Cardiac muscle cell (in vitro differentiated cells and primary cell): ENCODE measurements at regions not wholly inside any gene's neighbourhood (a gene's known extent, or its start where the extent isn't known, plus 50 kb on each side); places are given as distances from the start of the nearest gene placed in this dataset.
A peak's percentile ranks its signal among the peaks of the same experiment; 100 is the strongest.

ENCODE experiments used
- DNase-seq, 2 donors: peaks; one replicate each; pipeline versions ENCODE4 v3.0.0 to v3.0.0-alpha.2; 2010 to 2017; ENCODE audit warnings: low read depth in 1 of 2, low spot score in 1 of 2
- H3K27ac ChIP-seq: fragments of 200-600 bp; sonication (generic); 2 replicates; pipeline ENCODE4 v1.5.1; 2016
- H3K27me3 ChIP-seq: fragments of 200-600 bp; sonication (generic); 2 replicates; pipeline ENCODE4 v1.6.0; 2016; ENCODE audit warnings: control low read depth
- H3K36me3 ChIP-seq: fragments of 200-600 bp; sonication (generic); 2 replicates; pipeline ENCODE4 v1.5.1; 2016; ENCODE audit warnings: control low read depth
- H3K4me1 ChIP-seq: fragments of 200-600 bp; sonication (generic); 2 replicates; pipeline ENCODE4 v1.8.1; 2017; ENCODE audit warnings: low read depth, mild to moderate bottlenecking, mixed run types
- H3K4me3 ChIP-seq: fragments of 200-600 bp; sonication (generic); 2 replicates; pipeline ENCODE4 v1.5.1; 2016; ENCODE audit warnings: mild to moderate bottlenecking
- H3K9me3 ChIP-seq: fragments of 200-600 bp; sonication (generic); 2 replicates; pipeline ENCODE4 v1.5.1; 2017; ENCODE audit warnings: low read depth, mild to moderate bottlenecking, control low read depth
- CTCF ChIP-seq: IDR thresholded peaks from 2 replicates; pipeline ENCODE4 v1.5.1; 2012; ENCODE audit warnings: low read depth, mild to moderate bottlenecking, low read length

DNA sequence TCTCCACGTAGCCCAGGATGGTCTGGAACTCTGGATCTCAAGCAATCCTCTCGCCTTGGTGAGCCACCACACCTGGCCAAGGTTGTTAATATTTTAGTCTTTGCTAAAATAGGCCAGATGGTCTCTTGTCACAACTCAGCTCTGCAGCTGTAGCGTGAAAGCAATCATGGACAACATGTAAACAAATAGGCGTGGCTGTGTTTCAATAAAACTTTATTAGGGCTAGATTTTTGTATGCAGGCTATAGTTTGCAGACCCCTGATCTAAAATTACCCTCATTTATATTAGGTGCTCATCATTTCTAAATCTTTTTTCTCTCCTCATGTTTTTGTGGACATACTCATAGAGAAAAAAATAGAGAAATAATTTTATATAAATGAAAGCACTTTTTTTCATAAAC, 72.1 kb upstream of the SLC28A3 start:
- Histone ChIP-seq H3K27ac (no peak overlapping the region), H3K36me3 (no peaks in the 10 kb centered on the region), H3K4me1 (peaks cover 7% of the 10 kb centered on the region), H3K27me3 (no peaks in the 10 kb centered on the region), H3K9me3 (no peaks in the 10 kb centered on the region), H3K4me3 (no peak overlapping the region)
- DNase-seq: no peak
- TF ChIP-seq CTCF: no peak

GRCh38 chr9:84413301-84413700, 72.7 kb upstream of the SLC28A3 start:
- no peak for TF ChIP-seq CTCF
- Histone ChIP-seq H3K4me1 (peaks cover 7% of the 10 kb centered on the region), H3K9me3 (no peaks in the 10 kb centered on the region), H3K36me3 (no peaks in the 10 kb centered on the region), H3K27me3 (no peaks in the 10 kb centered on the region), H3K27ac (no peak overlapping the region), H3K4me3 (no peak overlapping the region)
- DNase-seq: no peak

DNA sequence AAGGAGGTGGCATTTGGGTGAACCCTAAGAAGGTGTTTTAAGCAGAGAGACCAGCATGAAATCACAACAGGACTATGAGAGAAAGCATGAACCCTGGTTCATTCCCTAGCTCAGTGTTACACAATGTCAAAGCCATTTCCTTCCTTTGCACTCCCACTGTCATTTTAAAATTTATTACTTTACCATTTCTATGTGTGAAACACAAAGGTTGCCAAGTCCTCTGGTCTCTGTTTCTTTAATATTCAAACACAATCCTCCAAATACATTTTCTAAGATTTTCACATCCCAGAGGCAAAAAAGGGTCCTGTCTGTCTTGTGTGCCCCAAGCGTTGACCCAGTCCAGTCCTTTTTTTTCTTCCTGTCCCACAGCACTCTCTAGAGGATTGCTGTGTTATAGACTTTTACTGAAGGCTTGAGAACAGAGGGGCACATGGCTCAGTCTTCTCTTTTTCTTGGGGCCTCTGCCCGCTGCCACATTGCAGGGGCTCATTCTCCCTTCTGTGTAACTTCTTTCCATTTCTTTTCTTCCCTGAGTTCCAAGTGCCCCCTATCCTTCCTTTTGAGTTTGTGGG, 78.6 kb upstream of the SLC28A3 start:
- no peaks in the 10 kb centered on the region for H3K36me3 ChIP-seq
- no peak overlapping the region for H3K4me3 ChIP-seq
- H3K9me3 ChIP-seq: no peaks in the 10 kb centered on the region
- H3K27me3 ChIP-seq: no peaks in the 10 kb centered on the region
- no peak overlapping the region for H3K27ac ChIP-seq
- TF ChIP-seq CTCF: peak; percentile 34
- peaks cover 3% of the 10 kb centered on the region for H3K4me1 ChIP-seq
- DNase-seq: peak; percentile 32 to 44

DNA sequence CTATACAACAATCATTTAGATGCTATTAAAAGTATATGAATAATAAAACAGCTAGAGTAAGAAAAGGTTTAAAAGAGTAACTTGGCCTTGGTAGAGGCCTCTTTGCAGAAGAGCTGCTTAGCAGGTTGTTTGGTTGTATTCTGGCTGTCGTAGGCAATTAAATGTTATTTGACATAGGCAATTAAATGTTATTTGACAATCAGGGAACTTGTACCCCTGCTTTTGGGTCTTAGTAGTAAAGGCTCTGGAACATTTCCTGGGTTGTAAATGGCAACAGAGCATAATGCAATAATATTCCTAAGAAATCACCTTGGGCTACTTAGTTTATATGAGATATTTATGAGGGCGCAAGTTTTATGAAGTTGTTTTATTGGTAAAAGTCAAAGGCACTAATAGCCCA, 84.4 kb upstream of the SLC28A3 start:
- Histone ChIP-seq H3K4me1 (no peaks in the 10 kb centered on the region), H3K4me3 (no peak overlapping the region), H3K27me3 (no peaks in the 10 kb centered on the region), H3K27ac (no peak overlapping the region), H3K9me3 (no peaks in the 10 kb centered on the region), H3K36me3 (no peaks in the 10 kb centered on the region)
- TF ChIP-seq CTCF: no peak
- no peak for DNase-seq

DNA sequence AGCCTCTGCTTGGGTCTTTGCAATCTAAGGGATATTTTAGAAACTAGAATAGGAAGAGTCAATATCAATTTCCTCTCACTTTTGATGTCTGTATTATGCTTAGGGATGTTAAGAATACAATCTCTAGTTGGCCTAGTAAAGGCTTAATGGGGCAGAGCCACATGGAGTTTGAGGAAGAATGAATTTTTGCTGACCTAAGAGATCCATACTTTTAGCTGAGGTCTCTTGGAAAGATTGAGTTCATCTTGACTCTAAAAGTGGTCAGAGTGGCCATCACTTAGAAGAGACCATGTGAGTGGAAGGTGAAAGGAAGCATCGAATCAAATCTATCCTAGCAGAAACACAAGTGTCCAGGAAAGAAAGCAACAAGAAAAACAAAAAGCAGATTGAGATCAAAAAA, 92.2 kb upstream of the SLC28A3 start:
- H3K9me3 ChIP-seq: no peaks in the 10 kb centered on the region
- no peaks in the 10 kb centered on the region for H3K36me3 ChIP-seq
- H3K27me3 ChIP-seq: no peaks in the 10 kb centered on the region
- no peak overlapping the region for H3K4me3 ChIP-seq
- no peak for TF ChIP-seq CTCF
- H3K27ac ChIP-seq: no peak overlapping the region
- no peak for DNase-seq
- H3K4me1 ChIP-seq: no peaks in the 10 kb centered on the region

GRCh38 chr9:84435902-84436301, 95.3 kb upstream of the SLC28A3 start:
- TF ChIP-seq CTCF: no peak

More at GRCh38 chr9:84435902-84436301, 95.3 kb upstream of the SLC28A3 start:
- Histone ChIP-seq H3K4me1 (no peaks in the 10 kb centered on the region), H3K4me3 (no peak overlapping the region), H3K27ac (no peak overlapping the region), H3K36me3 (no peaks in the 10 kb centered on the region), H3K27me3 (no peaks in the 10 kb centered on the region), H3K9me3 (no peaks in the 10 kb centered on the region)
- peak; percentile 19 to 39 for DNase-seq
